ENCODE measurements at regions not wholly inside any gene's neighbourhood (a gene's known extent, or its start where the extent isn't known, plus 50 kb on each side); places are given as distances from the start of the nearest gene placed in this dataset.

- TF ChIP-seq POLR2A (IDR thresholded peaks at IDR 0.05; ENCODE audit: low read length) (no peak), GATA1 (IDR thresholded peaks at IDR 0.05; ENCODE audit: low read depth, low read length) (no peak)
These were observed 792.1 kb downstream of the DTWD2 start for GRCh38 chr5:118196229-118196628.
